Limb (tissue), 2 donors: ENCODE measurements at regions not wholly inside any gene's neighbourhood (a gene's known extent, or its start where the extent isn't known, plus 50 kb on each side); places are given as distances from the start of the nearest gene placed in this dataset.

ENCODE experiments used
- DNase-seq, 2 donors: peaks; one replicate each; pipeline ENCODE4 v3.0.0-alpha.2; 2016; ENCODE audit errors: extremely low spot score in 2 of 2

DNA sequence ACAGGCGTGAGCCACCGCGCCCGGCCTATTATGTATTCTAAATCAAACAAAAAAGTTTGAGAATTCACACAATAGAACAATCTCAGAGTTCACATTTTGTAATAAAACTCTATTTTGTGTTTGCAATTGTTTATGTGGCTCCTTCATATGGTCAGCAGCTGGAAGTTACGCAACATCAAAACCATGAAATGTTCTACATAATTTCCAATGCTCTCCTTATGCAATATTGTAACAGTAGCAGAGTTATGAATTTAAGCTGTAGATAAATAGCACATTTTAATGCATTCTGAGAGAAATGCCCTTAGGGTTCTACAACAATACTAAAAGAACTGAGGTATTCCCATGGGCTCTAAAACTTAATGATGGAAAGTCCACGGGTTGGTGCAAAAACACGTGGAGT is 62.3 kb upstream of the COL11A1 start:
- DNase-seq, result no peak

DNA sequence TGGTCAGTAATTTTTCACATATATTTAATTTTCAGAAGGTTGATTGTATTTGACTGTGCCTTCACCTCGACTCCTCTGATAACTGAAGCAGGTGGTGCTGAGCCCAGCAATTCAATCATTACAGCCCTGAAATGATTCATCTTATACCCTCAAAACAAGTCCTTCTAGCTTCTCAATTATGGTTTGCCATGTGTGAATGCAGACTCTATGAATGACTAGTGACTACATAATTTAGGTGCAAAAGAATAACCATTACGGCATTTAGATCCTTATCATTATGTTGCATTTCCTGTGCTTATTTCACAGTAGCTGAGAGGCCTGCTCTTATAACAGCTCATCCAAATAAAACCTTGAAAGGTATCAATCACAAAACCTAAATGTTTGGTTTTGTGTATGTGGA is 54.0 kb upstream of the COL11A1 start:
- DNase-seq, result no peak

DNA sequence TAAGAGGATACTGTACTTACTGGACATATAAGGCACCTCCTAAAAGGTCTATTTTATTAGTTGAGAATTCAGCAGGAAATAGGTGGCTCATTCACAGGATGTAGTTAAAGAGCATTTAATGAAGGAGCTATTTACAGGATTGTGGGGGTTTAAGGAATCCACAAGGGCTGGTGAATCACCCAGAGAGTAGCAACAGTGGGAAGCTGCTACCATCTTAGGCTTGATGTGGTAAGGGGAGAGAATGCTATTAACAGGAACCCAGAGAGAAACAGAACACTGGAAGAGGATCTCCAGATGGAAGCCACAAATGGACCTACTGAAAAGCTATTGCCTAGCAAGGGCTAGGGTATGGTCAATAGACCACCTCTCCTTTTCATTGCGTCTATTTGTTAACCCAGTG is 52.0 kb upstream of the COL11A1 start:
- no peak for DNase-seq
